ENCODE measurements at regions not wholly inside any gene's neighbourhood (a gene's known extent, or its start where the extent isn't known, plus 50 kb on each side); places are given as distances from the start of the nearest gene placed in this dataset.

GRCh38 chr22:49549256-49550140 lies 278.2 kb downstream of the BRD1 start:
- TF ChIP-seq POLR2AphosphoS5 (IDR thresholded peaks at IDR 0.05; ENCODE audit: low read depth) = no peak
- no peak for TF ChIP-seq CTCF (IDR thresholded peaks at IDR 0.05; ENCODE audit: insufficient read depth, low read length)
- no peak for TF ChIP-seq GABPA (IDR thresholded peaks at IDR 0.05; ENCODE audit: low read depth)

All from HL-60 (cell line).